ENCODE measurements at regions not wholly inside any gene's neighbourhood (a gene's known extent, or its start where the extent isn't known, plus 50 kb on each side); places are given as distances from the start of the nearest gene placed in this dataset.

- TF ChIP-seq POLR2AphosphoS5 (IDR thresholded peaks at IDR 0.05) (no peak), POLR2A (IDR thresholded peaks at IDR 0.05; ENCODE audit: low read depth) (no peak)
These were observed 495.6 kb downstream of the SIPA1L2 start for GRCh38 chr1:232134365-232134764.

All from esophagus muscularis mucosa (tissue), 2 donors.